K562 (cell line): ENCODE measurements at regions not wholly inside any gene's neighbourhood (a gene's known extent, or its start where the extent isn't known, plus 50 kb on each side); places are given as distances from the start of the nearest gene placed in this dataset.

Experiments
- ATAC-seq: fragments of 200-7000 bp; cut with Tn5 transposase; 3 replicates; pipeline ENCODE4 v1.9.1; 2020; ENCODE audit warnings: moderate library complexity
- BruUV-seq: library from RNA; stranded (reverse); fragments of 400-500 nt; replicated peaks from 2 replicates; lab custom pipeline; 2021; lab: Mats Ljungman, UMichigan
- CTCF ChIA-PET: fragments of 300-600 bp; formaldehyde crosslinking; extraction: SDS; loops from one replicate; lab custom pipeline; 2021; ENCODE audit warnings: low intra/inter-chr PET ratio; lab: Yijun Ruan, JAX
- POLR2A ChIA-PET: fragments of 300-600, 350-650 bp; sonication (Branson Sonifier 250); formaldehyde crosslinking; extraction: SDS; loops from one replicate; lab custom pipeline; 2021; ENCODE audit warnings: antibody characterized with exemption, inconsistent platforms; lab: Yijun Ruan, JAX
- DNase-seq, 4 experiments: peaks; one replicate each; pipeline versions ENCODE4 v3.0.0 to v3.0.0-alpha.2; 2011 to 2018; ENCODE audit warnings: low spot score in 3 of 4, mixed read lengths in 3 of 4; ENCODE audit errors: extremely low read depth in 1 of 4
- FAIRE-seq: peaks from 2 replicates; lab custom pipeline; 2011; peaks lifted over from hg19 to GRCh38; lab: Jason Lieb, UNC
- H2AFZ ChIP-seq: 2 replicates; pipeline ENCODE4 v1.6.0; 2011; ENCODE audit warnings: low read depth, low read length, control low read depth, inconsistent platforms
- H3K27ac ChIP-seq: fragments of 200-600 bp; 3 replicates; pipeline ENCODE4 v1.8.0; 2011; ENCODE audit warnings: low read depth, mild to moderate bottlenecking, control low read depth, inconsistent platforms, low read length, moderate library complexity, mixed read lengths; ENCODE audit errors: extremely low read depth
- H3K27me3 ChIP-seq, 2 experiments: fragments of 300-600 bp in 1 of 2; 2 replicates in 1 of 2; 3 replicates in 1 of 2; pipeline versions ENCODE4 v1.6.0 to v1.8.0; 2011; ENCODE audit warnings: inconsistent platforms in 2 of 2, low read length in 2 of 2, mild to moderate bottlenecking in 1 of 2, mixed read lengths in 1 of 2, moderate library complexity in 1 of 2; ENCODE audit not compliant: control insufficient read depth in 2 of 2, insufficient read depth in 2 of 2
- H3K36me3 ChIP-seq: fragments of 300-600 bp; 3 replicates; pipeline ENCODE4 v1.8.0; 2011; ENCODE audit warnings: mild to moderate bottlenecking, low read length, inconsistent platforms; ENCODE audit not compliant: control insufficient read depth, insufficient read depth
- H3K4me1 ChIP-seq, 2 experiments: fragments of 200-600 bp in 1 of 2; replicated peaks in 1 of 2; 2 replicates in 1 of 2; 3 replicates in 1 of 2; pipeline versions ENCODE4 v1.5.1 to v1.8.0; 2011; ENCODE audit warnings: inconsistent platforms in 2 of 2, low read length in 2 of 2, mild to moderate bottlenecking in 1 of 2, mixed read lengths in 1 of 2, moderate library complexity in 1 of 2; ENCODE audit not compliant: control insufficient read depth in 2 of 2, insufficient read depth in 2 of 2
- H3K4me2 ChIP-seq: 2 replicates; pipeline ENCODE4 v1.6.1; 2011; ENCODE audit warnings: low read length, control low read depth, inconsistent platforms, mixed read lengths; ENCODE audit not compliant: insufficient read depth
- H3K4me3 ChIP-seq: fragments of 200-600 bp; sonication (generic), shearing (Covaris generic); 2 replicates; pipeline ENCODE4 v1.5.1; 2016; ENCODE audit warnings: control low read depth, inconsistent platforms
- H3K79me2 ChIP-seq: fragments of 200-600 bp; 3 replicates; pipeline ENCODE4 v1.8.0; 2011; ENCODE audit warnings: low read length, inconsistent platforms; ENCODE audit not compliant: control insufficient read depth, insufficient read depth
- H3K9ac ChIP-seq, 2 experiments: 2 replicates each; pipeline versions ENCODE4 v1.6.0 to v1.6.1; 2011; ENCODE audit warnings: low read depth in 2 of 2, low read length in 2 of 2, control low read depth in 1 of 2, inconsistent platforms in 1 of 2, mild to moderate bottlenecking in 1 of 2, mixed read lengths in 1 of 2; ENCODE audit not compliant: insufficient read depth in 1 of 2
- H3K9me1 ChIP-seq: one replicate; pipeline ENCODE4 v1.6.0; 2011; ENCODE audit warnings: inconsistent platforms, mild to moderate bottlenecking, low read length, moderate library complexity; ENCODE audit not compliant: control insufficient read depth, insufficient read depth
- H3K9me3 ChIP-seq: replicated peaks from 2 replicates; pipeline ENCODE4 v1.5.1; 2011; ENCODE audit warnings: low read depth, low read length, inconsistent platforms; ENCODE audit not compliant: control insufficient read depth, insufficient read depth
- H4K20me1 ChIP-seq: replicated peaks from 2 replicates; pipeline ENCODE4 v1.6.1; 2011; ENCODE audit warnings: low read length, inconsistent platforms, mixed read lengths; ENCODE audit not compliant: control insufficient read depth, insufficient read depth
- CHD2 ChIP-seq: IDR thresholded peaks from 2 replicates; pipeline ENCODE4 v1.6.1; 2011; ENCODE audit warnings: low read depth, low read length
- DACH1 ChIP-seq: fragments of 450-650 bp; IDR thresholded peaks from 2 replicates; pipeline ENCODE4 v1.6.1; 2018; ENCODE audit not compliant: partially characterized antibody
- ESRRB ChIP-seq: fragments of 250-450 bp; sonication (Bioruptor Pico); IDR thresholded peaks from 2 replicates; pipeline ENCODE4 v1.5.0; 2020; ENCODE audit warnings: mild to moderate bottlenecking, moderate library complexity, borderline replicate concordance
- POLR2AphosphoS2 ChIP-seq: IDR thresholded peaks from 2 replicates; pipeline ENCODE4 v1.6.1; 2012; ENCODE audit warnings: low read length, improper control_type of control experiment
- RBM17 ChIP-seq: fragments of 200-400 bp; formaldehyde crosslinking; IDR thresholded peaks from 2 replicates; pipeline ENCODE4 v1.6.1; 2017; ENCODE audit warnings: low read depth, mild to moderate bottlenecking, low read length, borderline replicate concordance
- SMARCE1 ChIP-seq: fragments of 450-650 bp; IDR thresholded peaks from 2 replicates; pipeline ENCODE4 v1.7.1; 2016; ENCODE audit warnings: mild to moderate bottlenecking
- ZBED1 ChIP-seq: IDR thresholded peaks from 2 replicates; pipeline ENCODE4 v1.6.1; 2014
- ZNF133 ChIP-seq: fragments of 250-450 bp; sonication (Bioruptor Pico); IDR thresholded peaks from 2 replicates; pipeline ENCODE4 v1.4.0; 2020; ENCODE audit warnings: mild to moderate bottlenecking
- ZNF140 ChIP-seq: fragments of 250-450 bp; sonication (Bioruptor Pico); IDR thresholded peaks from 2 replicates; pipeline ENCODE4 v1.8.0; 2021; ENCODE audit warnings: moderate library complexity, mild to moderate bottlenecking, inconsistent platforms
- WGBS: fragments of 100-300 bp; shearing (Covaris generic); methylation state at CpG from one replicate; pipeline ENCODE4 v1.1.6; 2016; ENCODE audit warnings: low coverage, mixed read lengths; ENCODE audit not compliant: insufficient coverage; ENCODE audit errors: missing lambda C conversion rate; 5-methylcytosine and 5-hydroxymethylcytosine counted together
- in situ Hi-C: fragments of 300-500 bp; cut with MboI; formaldehyde crosslinking; loops from 4 replicates; pipeline ENCODE4 v1.15.0; 2018; ENCODE audit warnings: inconsistent platforms, mixed read lengths
- intact Hi-C: fragments of 100-400 bp; cut with micrococcal nuclease; formaldehyde crosslinking; loops from 2 replicates; pipeline ENCODE4 v1.14.2; 2022
- TF ChIP-seq, protein P1 (sequence below): sonication (generic); formaldehyde crosslinking; IDR thresholded peaks from 2 replicates; pipeline ENCODE4 v1.8.0; 2023; ENCODE audit warnings: missing genetic modification reagents, mild to moderate bottlenecking, borderline replicate concordance

DNA sequence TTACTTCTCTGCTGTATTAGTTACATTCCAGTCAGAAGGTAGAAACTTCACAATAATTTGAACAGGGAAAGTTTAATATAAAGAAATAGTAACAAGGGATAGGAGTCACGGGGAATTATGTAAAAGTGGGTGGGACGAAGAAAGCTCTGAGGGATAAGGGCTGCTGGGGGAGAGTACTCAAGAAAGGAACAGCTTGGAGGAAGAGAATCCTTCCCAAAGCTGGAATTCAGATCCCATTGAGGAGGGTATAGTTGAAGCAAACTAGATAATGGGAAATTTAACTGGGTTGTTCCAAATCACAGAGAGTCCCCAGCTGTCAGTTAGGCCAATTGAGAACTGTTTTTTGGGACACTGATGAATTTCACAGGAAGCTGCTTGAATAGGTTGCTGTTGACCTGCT is 53.2 kb upstream of the MACC1 start:
- TF ChIP-seq SMARCE1: no peak
- TF ChIP-seq POLR2AphosphoS2: no peak
- TF ChIP-seq ZBED1: no peak
- no peak for TF ChIP-seq CHD2
- TF ChIP-seq ZNF140: no peak
- TF ChIP-seq RBM17: no peak
- TF ChIP-seq, protein P1, sequence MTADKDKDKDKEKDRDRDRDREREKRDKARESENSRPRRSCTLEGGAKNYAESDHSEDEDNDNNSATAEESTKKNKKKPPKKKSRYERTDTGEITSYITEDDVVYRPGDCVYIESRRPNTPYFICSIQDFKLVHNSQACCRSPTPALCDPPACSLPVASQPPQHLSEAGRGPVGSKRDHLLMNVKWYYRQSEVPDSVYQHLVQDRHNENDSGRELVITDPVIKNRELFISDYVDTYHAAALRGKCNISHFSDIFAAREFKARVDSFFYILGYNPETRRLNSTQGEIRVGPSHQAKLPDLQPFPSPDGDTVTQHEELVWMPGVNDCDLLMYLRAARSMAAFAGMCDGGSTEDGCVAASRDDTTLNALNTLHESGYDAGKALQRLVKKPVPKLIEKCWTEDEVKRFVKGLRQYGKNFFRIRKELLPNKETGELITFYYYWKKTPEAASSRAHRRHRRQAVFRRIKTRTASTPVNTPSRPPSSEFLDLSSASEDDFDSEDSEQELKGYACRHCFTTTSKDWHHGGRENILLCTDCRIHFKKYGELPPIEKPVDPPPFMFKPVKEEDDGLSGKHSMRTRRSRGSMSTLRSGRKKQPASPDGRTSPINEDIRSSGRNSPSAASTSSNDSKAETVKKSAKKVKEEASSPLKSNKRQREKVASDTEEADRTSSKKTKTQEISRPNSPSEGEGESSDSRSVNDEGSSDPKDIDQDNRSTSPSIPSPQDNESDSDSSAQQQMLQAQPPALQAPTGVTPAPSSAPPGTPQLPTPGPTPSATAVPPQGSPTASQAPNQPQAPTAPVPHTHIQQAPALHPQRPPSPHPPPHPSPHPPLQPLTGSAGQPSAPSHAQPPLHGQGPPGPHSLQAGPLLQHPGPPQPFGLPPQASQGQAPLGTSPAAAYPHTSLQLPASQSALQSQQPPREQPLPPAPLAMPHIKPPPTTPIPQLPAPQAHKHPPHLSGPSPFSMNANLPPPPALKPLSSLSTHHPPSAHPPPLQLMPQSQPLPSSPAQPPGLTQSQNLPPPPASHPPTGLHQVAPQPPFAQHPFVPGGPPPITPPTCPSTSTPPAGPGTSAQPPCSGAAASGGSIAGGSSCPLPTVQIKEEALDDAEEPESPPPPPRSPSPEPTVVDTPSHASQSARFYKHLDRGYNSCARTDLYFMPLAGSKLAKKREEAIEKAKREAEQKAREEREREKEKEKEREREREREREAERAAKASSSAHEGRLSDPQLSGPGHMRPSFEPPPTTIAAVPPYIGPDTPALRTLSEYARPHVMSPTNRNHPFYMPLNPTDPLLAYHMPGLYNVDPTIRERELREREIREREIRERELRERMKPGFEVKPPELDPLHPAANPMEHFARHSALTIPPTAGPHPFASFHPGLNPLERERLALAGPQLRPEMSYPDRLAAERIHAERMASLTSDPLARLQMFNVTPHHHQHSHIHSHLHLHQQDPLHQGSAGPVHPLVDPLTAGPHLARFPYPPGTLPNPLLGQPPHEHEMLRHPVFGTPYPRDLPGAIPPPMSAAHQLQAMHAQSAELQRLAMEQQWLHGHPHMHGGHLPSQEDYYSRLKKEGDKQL (CRISPR knock-in tag): no peak
- no peak for TF ChIP-seq ZNF133 (CRISPR knock-in tag)
- TF ChIP-seq ESRRB (CRISPR knock-in tag): no peak
- no peak for TF ChIP-seq DACH1
- WGBS: 57% methylated on average over 2 of the region's 2 CpGs
- H3K4me3 ChIP-seq: no peak overlapping the region
- intact Hi-C loops: no loop called here
- no peaks in the 10 kb centered on the region for H3K9me1 ChIP-seq
- BruUV-seq: no TSS peak
- no peak overlapping the region for H3K9ac ChIP-seq
- H2AFZ ChIP-seq: peak overlapping the region; percentile 79
- H3K79me2 ChIP-seq: no peaks in the 10 kb centered on the region
- POLR2A ChIA-PET: interaction anchor here (1.2 to 1.5 kb wide), 3 partner anchors 19 to 51 kb away, joined by 3 to 4 read pairs (median 3); no protein-coding TSS in a partner anchor
- H3K4me2 ChIP-seq: peak overlapping the region; percentile 2; the same call in 1 of the 2 replicates
- H4K20me1 ChIP-seq: no peaks in the 10 kb centered on the region
- CTCF ChIA-PET: no interaction called here
- no peaks in the 10 kb centered on the region for H3K27me3 ChIP-seq
- no peak overlapping the region for H3K27ac ChIP-seq
- in situ Hi-C loops: no loop called here
- H3K36me3 ChIP-seq: no peaks in the 10 kb centered on the region
- ATAC-seq: no peak; the same call in 2 of the 3 replicates
- FAIRE-seq: no peak
- H3K9me3 ChIP-seq: no peaks in the 10 kb centered on the region
- DNase-seq: no peak
- peaks cover 0 to 8% of the 10 kb centered on the region in 2 experiments; a peak in 1 of 5 replicates for H3K4me1 ChIP-seq
